GM19468 (cell line): ENCODE measurements at regions not wholly inside any gene's neighbourhood (a gene's known extent, or its start where the extent isn't known, plus 50 kb on each side); places are given as distances from the start of the nearest gene placed in this dataset.

Experiments
- ATAC-seq: cut with Tn5 transposase; IDR thresholded peaks from one replicate; pipeline ENCODE4 v1.9.1; 2021; ENCODE audit warnings: mild to moderate bottlenecking, moderate library complexity, moderate number of reproducible peaks; ENCODE audit not compliant: unreplicated experiment; ENCODE audit errors: extremely low read depth

GRCh38 chr12:97394657-97395056, 67.9 kb upstream of the RMST start:
- no peak for ATAC-seq

GRCh38 chr12:97397008-97397407, 65.6 kb upstream of the RMST start:
- no peak for ATAC-seq

DNA sequence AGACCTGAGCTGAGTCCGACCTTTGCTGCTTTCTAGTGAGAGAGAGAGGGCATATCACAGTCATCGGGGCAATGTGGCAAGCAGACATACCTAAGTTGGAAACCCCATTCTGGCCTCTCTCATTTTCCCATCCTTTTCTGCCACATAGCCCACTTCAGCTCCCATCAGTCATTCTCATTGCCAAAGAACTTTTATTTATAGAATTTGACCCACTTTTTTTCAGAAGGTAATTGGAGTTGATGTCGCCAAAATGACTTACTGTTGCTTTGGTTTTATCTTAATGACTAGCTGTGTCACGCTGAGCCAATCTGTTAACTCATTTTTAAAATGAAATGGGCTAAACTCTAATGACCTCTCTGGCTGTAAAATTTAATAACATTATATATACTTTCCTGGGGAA, 63.9 kb upstream of the RMST start:
- no peak for ATAC-seq

DNA sequence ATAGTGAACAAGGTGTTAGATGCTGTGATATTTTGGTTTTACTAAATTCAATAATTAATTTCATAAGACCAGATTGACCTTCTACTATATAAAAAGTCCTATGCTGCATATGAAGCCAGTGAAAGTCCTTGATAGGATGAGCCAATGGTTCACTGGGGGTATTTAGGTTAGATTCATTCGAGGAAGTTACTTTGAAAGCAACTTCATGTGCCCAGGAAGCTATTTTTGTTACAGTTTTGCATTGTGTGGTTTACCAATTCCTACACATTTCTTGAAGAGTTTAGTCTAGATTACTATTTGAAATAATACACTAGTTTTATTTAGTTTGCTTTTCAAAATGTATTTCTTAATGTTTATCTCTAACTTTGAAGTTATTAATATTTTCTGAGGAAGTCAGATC, 58.5 kb upstream of the RMST start:
- ATAC-seq = no peak

GRCh38 chr12:97404543-97404942, 58.1 kb upstream of the RMST start:
- ATAC-seq = no peak

DNA sequence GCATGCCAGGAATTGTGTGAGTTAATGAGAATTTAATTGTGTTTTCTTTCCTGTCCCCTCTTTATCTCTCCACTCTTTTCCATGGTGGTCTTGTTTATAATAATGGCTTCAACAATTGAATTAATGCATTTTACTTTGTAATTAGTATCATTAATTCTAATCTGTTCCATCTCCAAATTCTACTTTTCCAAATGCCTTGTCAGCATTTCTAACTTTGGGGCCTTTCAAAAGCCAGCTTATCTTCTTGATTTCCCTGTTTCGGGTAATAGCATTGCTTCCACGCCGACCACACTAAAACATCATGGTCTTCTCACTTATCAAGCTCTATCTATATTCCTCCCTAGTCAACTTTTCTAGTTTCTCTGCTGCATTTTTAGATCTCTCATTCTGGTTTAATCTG, 54.2 kb upstream of the RMST start:
- no peak for ATAC-seq

- no peak for ATAC-seq
Observed at GRCh38 chr12:97411341-97411740, 51.3 kb upstream of the RMST start.
